Keratinocyte (primary cell): ENCODE measurements at regions not wholly inside any gene's neighbourhood (a gene's known extent, or its start where the extent isn't known, plus 50 kb on each side); places are given as distances from the start of the nearest gene placed in this dataset.

Source experiments
- DNase-seq: peaks from one replicate; pipeline ENCODE4 v3.0.0-alpha.2; 2011; ENCODE audit warnings: low read depth, missing footprints, low spot score
- FAIRE-seq: peaks from 2 replicates; lab custom pipeline; 2011; peaks lifted over from hg19 to GRCh38; lab: Jason Lieb, UNC
- H2AFZ ChIP-seq: 2 replicates; pipeline ENCODE4 v1.6.0; 2012; ENCODE audit warnings: low read length, control low read depth, inconsistent platforms; ENCODE audit not compliant: control insufficient read depth
- H3K27ac ChIP-seq: 2 replicates; pipeline ENCODE4 v1.5.1; 2011; ENCODE audit warnings: low read length; ENCODE audit not compliant: control insufficient read depth, insufficient read depth
- H3K27me3 ChIP-seq: 3 replicates; pipeline ENCODE4 v1.6.0; 2011; ENCODE audit warnings: low read length; ENCODE audit not compliant: control insufficient read depth, insufficient read depth; ENCODE audit errors: extremely low read depth
- H3K36me3 ChIP-seq, 2 experiments: 2 replicates in 1 of 2; 3 replicates in 1 of 2; pipeline ENCODE4 v1.5.1; 2011; ENCODE audit warnings: low read length in 2 of 2, mild to moderate bottlenecking in 1 of 2; ENCODE audit not compliant: control insufficient read depth in 2 of 2, insufficient read depth in 2 of 2; ENCODE audit errors: extremely low read depth in 1 of 2
- H3K4me1 ChIP-seq: 3 replicates; pipeline ENCODE4 v1.5.1; 2011; ENCODE audit warnings: low read length; ENCODE audit not compliant: control insufficient read depth, insufficient read depth; ENCODE audit errors: extremely low read depth
- H3K4me2 ChIP-seq: 3 replicates; pipeline ENCODE4 v1.6.0; 2011; ENCODE audit warnings: low read depth, low read length; ENCODE audit not compliant: control insufficient read depth, insufficient read depth; ENCODE audit errors: extremely low read depth
- H3K4me3 ChIP-seq, 3 experiments: fragments of 200-600 bp in 1 of 3; sonication (generic) in 1 of 3; 2 replicates in 2 of 3; 3 replicates in 1 of 3; pipeline ENCODE4 v1.5.1; 2011 to 2016; ENCODE audit warnings: low read length in 3 of 3, mild to moderate bottlenecking in 3 of 3, control low read depth in 2 of 3, inconsistent platforms in 1 of 3, low read depth in 1 of 3, mixed read lengths in 1 of 3, mixed run types in 1 of 3, moderate library complexity in 1 of 3; ENCODE audit not compliant: control insufficient read depth in 2 of 3, insufficient read depth in 2 of 3; ENCODE audit errors: extremely low read depth in 1 of 3
- H3K79me2 ChIP-seq: 2 replicates; pipeline ENCODE4 v1.6.0; 2012; ENCODE audit warnings: low read length; ENCODE audit not compliant: control insufficient read depth, insufficient read depth
- H3K9ac ChIP-seq: 3 replicates; pipeline ENCODE4 v1.6.0; 2011; ENCODE audit warnings: low read length; ENCODE audit not compliant: control insufficient read depth, insufficient read depth; ENCODE audit errors: extremely low read depth
- H3K9me1 ChIP-seq: 3 replicates; pipeline ENCODE4 v1.6.0; 2011; ENCODE audit warnings: low read length; ENCODE audit not compliant: control insufficient read depth, insufficient read depth; ENCODE audit errors: extremely low read depth
- H3K9me3 ChIP-seq: 2 replicates; pipeline ENCODE4 v1.5.1; 2012; ENCODE audit warnings: low read depth, low read length; ENCODE audit not compliant: control insufficient read depth
- H4K20me1 ChIP-seq: 3 replicates; pipeline ENCODE4 v1.6.0; 2011; ENCODE audit warnings: low read length; ENCODE audit not compliant: control insufficient read depth, insufficient read depth; ENCODE audit errors: extremely low read depth
- CTCF ChIP-seq, 3 experiments: IDR thresholded peaks in 1 of 3; conservative IDR thresholded peaks in 1 of 3; optimal IDR thresholded peaks in 1 of 3; 2 replicates in 2 of 3; 3 replicates in 1 of 3; pipeline versions ENCODE3 to v1.5.1; 2011; ENCODE audit warnings: low read length in 3 of 3, mild to moderate bottlenecking in 3 of 3, moderate library complexity in 2 of 3, control low read depth in 1 of 3, inconsistent platforms in 1 of 3; ENCODE audit not compliant: insufficient read depth in 2 of 3; ENCODE audit errors: extremely low read depth in 1 of 3
- EZH2 ChIP-seq: IDR thresholded peaks from one replicate; pipeline ENCODE4 v1.6.1; 2012; ENCODE audit warnings: inconsistent platforms, mild to moderate bottlenecking, low read length, moderate library complexity
- dilution Hi-C: fragments of 300-500 bp; cut with MboI; formaldehyde crosslinking; loops from one replicate; pipeline ENCODE4 v1.7.0; 2020; ENCODE audit warnings: low sequenced_read_pairs; ENCODE audit not compliant: extremely low pct_ligation_motif_present

GRCh38 chr6:102763891-102764290, 1370.4 kb downstream of the GRIK2 start:
- dilution Hi-C loops, result no loop called here
- DNase-seq, result no peak

GRCh38 chr6:102761872-102762271, 1368.4 kb downstream of the GRIK2 start:
- H3K4me1 ChIP-seq, result no peaks in the 10 kb centered on the region
- H3K27ac ChIP-seq, result no peak overlapping the region
- H3K4me2 ChIP-seq, result no peak overlapping the region
- no peak overlapping the region for H3K9ac ChIP-seq
- no peaks in the 10 kb centered on the region for H3K79me2 ChIP-seq
- TF ChIP-seq CTCF (optimal IDR thresholded peaks at IDR 0.05 in 1 of 3, IDR thresholded peaks at IDR 0.05 in 1 of 3, conservative IDR thresholded peaks at IDR 0.05 in 1 of 3; ENCODE audit: extremely low read depth in 1 of 3, insufficient read depth in 2 of 3, low read length in 3 of 3) (no peak), EZH2 (no peak)
- no peaks in the 10 kb centered on the region for H3K36me3 ChIP-seq
- DNase-seq, result no peak
- no peak overlapping the region for H3K4me3 ChIP-seq
- dilution Hi-C loops, result no loop called here
- H3K9me1 ChIP-seq, result no peaks in the 10 kb centered on the region
- no peaks in the 10 kb centered on the region for H3K27me3 ChIP-seq
- H2AFZ ChIP-seq, result no peak overlapping the region
- FAIRE-seq, result no peak
- H4K20me1 ChIP-seq, result no peaks in the 10 kb centered on the region
- no peaks in the 10 kb centered on the region for H3K9me3 ChIP-seq

More at GRCh38 chr6:102763891-102764290, 1370.4 kb downstream of the GRIK2 start:
- Histone ChIP-seq H3K4me3 (no peak overlapping the region), H3K36me3 (no peaks in the 10 kb centered on the region), H3K9me1 (no peaks in the 10 kb centered on the region), H3K4me1 (no peaks in the 10 kb centered on the region), H3K4me2 (no peak overlapping the region), H3K9me3 (no peaks in the 10 kb centered on the region), H2AFZ (no peak overlapping the region), H3K79me2 (no peaks in the 10 kb centered on the region), H4K20me1 (no peaks in the 10 kb centered on the region), H3K27ac (no peak overlapping the region), H3K27me3 (no peaks in the 10 kb centered on the region), H3K9ac (no peak overlapping the region)
- TF ChIP-seq CTCF (optimal IDR thresholded peaks at IDR 0.05 in 1 of 3, IDR thresholded peaks at IDR 0.05 in 1 of 3, conservative IDR thresholded peaks at IDR 0.05 in 1 of 3; ENCODE audit: extremely low read depth in 1 of 3, insufficient read depth in 2 of 3, low read length in 3 of 3) (no peak), EZH2 (no peak)
- FAIRE-seq, result no peak
